ENCODE measurements at regions not wholly inside any gene's neighbourhood (a gene's known extent, or its start where the extent isn't known, plus 50 kb on each side); places are given as distances from the start of the nearest gene placed in this dataset.

GRCh38 chrX:6810776-6811175 is 275.9 kb upstream of the VCX3A start:
- CTCF ChIA-PET: no interaction called here
- no peak overlapping the region for H3K4me3 ChIP-seq (ENCODE audit: low read depth, low read length)
- no peaks in the 10 kb centered on the region for H3K9me3 ChIP-seq (ENCODE audit: control insufficient read depth, insufficient read depth, low read depth, low read length)
- H3K4me1 ChIP-seq (ENCODE audit: control insufficient read depth, insufficient read depth, low read length): no peaks in the 10 kb centered on the region
- no peaks in the 10 kb centered on the region for H3K36me3 ChIP-seq (ENCODE audit: control insufficient read depth in 2 of 2, insufficient read depth in 1 of 2, low read length in 2 of 2)
- POLR2A ChIA-PET: no interaction called here
- no peak for TF ChIP-seq TRIM28 (IDR thresholded peaks at IDR 0.05; ENCODE audit: borderline replicate concordance, low read length)
- no peak overlapping the region for H3K27ac ChIP-seq (ENCODE audit: extremely low read depth, low read depth, low read length)

GRCh38 chrX:6803607-6804006 is 268.7 kb upstream of the VCX3A start:
- no peaks in the 10 kb centered on the region for H3K9me3 ChIP-seq (ENCODE audit: control insufficient read depth, insufficient read depth, low read depth, low read length)
- TF ChIP-seq ZNF184 (tag by site-specific recombination; IDR thresholded peaks at IDR 0.05) (no peak), ZNF514 (tag by site-specific recombination; IDR thresholded peaks at IDR 0.05) (no peak), ZBTB26 (tag by site-specific recombination; optimal IDR thresholded peaks at IDR 0.05) (no peak), PRDM1 (tag by site-specific recombination; IDR thresholded peaks at IDR 0.05) (no peak), YY2 (tag by site-specific recombination; IDR thresholded peaks at IDR 0.05) (no peak), ZNF366 (tag by site-specific recombination; conservative IDR thresholded peaks at IDR 0.05) (no peak), ZNF354C (tag by site-specific recombination; IDR thresholded peaks at IDR 0.05; ENCODE audit: borderline replicate concordance, low read depth) (no peak), ZNF223 (tag by site-specific recombination; IDR thresholded peaks at IDR 0.05) (no peak), ZNF768 (tag by site-specific recombination; IDR thresholded peaks at IDR 0.05) (no peak), ZNF624 (tag by site-specific recombination; IDR thresholded peaks at IDR 0.05) (no peak), REPIN1 (tag by site-specific recombination; IDR thresholded peaks at IDR 0.05; ENCODE audit: low read depth) (no peak), TSHZ1 (tag by site-specific recombination; IDR thresholded peaks at IDR 0.05; ENCODE audit: borderline replicate concordance) (no peak), KLF8 (tag by site-specific recombination; IDR thresholded peaks at IDR 0.05) (no peak), ZNF2 (tag by site-specific recombination; IDR thresholded peaks at IDR 0.05) (no peak), ZNF792 (tag by site-specific recombination; IDR thresholded peaks at IDR 0.05) (no peak), ZNF140 (tag by site-specific recombination; IDR thresholded peaks at IDR 0.05) (no peak)
- TF ChIP-seq, protein P1, sequence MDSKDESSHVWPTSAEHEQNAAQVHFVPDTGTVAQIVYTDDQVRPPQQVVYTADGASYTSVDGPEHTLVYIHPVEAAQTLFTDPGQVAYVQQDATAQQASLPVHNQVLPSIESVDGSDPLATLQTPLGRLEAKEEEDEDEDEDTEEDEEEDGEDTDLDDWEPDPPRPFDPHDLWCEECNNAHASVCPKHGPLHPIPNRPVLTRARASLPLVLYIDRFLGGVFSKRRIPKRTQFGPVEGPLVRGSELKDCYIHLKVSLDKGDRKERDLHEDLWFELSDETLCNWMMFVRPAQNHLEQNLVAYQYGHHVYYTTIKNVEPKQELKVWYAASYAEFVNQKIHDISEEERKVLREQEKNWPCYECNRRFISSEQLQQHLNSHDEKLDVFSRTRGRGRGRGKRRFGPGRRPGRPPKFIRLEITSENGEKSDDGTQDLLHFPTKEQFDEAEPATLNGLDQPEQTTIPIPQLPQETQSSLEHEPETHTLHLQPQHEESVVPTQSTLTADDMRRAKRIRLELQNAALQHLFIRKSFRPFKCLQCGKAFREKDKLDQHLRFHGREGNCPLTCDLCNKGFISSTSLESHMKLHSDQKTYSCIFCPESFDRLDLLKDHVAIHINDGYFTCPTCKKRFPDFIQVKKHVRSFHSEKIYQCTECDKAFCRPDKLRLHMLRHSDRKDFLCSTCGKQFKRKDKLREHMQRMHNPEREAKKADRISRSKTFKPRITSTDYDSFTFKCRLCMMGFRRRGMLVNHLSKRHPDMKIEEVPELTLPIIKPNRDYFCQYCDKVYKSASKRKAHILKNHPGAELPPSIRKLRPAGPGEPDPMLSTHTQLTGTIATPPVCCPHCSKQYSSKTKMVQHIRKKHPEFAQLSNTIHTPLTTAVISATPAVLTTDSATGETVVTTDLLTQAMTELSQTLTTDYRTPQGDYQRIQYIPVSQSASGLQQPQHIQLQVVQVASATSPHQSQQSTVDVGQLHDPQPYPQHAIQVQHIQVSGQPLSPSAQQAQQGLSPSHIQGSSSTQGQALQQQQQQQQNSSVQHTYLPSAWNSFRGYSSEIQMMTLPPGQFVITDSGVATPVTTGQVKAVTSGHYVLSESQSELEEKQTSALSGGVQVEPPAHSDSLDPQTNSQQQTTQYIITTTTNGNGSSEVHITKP (tag by site-specific recombination; IDR thresholded peaks at IDR 0.05): no peak
- TF ChIP-seq, protein P2, sequence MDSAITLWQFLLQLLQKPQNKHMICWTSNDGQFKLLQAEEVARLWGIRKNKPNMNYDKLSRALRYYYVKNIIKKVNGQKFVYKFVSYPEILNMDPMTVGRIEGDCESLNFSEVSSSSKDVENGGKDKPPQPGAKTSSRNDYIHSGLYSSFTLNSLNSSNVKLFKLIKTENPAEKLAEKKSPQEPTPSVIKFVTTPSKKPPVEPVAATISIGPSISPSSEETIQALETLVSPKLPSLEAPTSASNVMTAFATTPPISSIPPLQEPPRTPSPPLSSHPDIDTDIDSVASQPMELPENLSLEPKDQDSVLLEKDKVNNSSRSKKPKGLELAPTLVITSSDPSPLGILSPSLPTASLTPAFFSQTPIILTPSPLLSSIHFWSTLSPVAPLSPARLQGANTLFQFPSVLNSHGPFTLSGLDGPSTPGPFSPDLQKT (IDR thresholded peaks at IDR 0.05; ENCODE audit: borderline replicate concordance, low read depth, low read length): no peak
- no peaks in the 10 kb centered on the region for H3K36me3 ChIP-seq (ENCODE audit: control insufficient read depth in 2 of 2, insufficient read depth in 1 of 2, low read length in 2 of 2)
- H3K4me3 ChIP-seq (ENCODE audit: low read depth, low read length): no peak overlapping the region
- CTCF ChIA-PET: no interaction called here
- no peaks in the 10 kb centered on the region for H3K4me1 ChIP-seq (ENCODE audit: control insufficient read depth, insufficient read depth, low read length)
- POLR2A ChIA-PET: no interaction called here
- no peak overlapping the region for H3K27ac ChIP-seq (ENCODE audit: extremely low read depth, low read depth, low read length)
